Left ventricle myocardium inferior (tissue), 1 donor: ENCODE measurements at regions not wholly inside any gene's neighbourhood (a gene's known extent, or its start where the extent isn't known, plus 50 kb on each side); places are given as distances from the start of the nearest gene placed in this dataset.
"Not testable (repeated sequence)": the region's sequence is repeated elsewhere in the genome, so short reads cannot be mapped to it uniquely, and the experiment has no call there.

Experiments
- DNase-seq: peaks from one replicate; pipeline ENCODE4 v3.0.0-alpha.2; 2020
- H3K27ac ChIP-seq: fragments of 200-600 bp; replicated peaks from 2 replicates; pipeline ENCODE4 v1.8.0; 2021
- H3K27me3 ChIP-seq: fragments of 200-600 bp; 2 replicates; pipeline ENCODE4 v1.8.0; 2021; ENCODE audit warnings: low read depth
- H3K36me3 ChIP-seq: fragments of 200-600 bp; 2 replicates; pipeline ENCODE4 v1.8.0; 2021
- H3K4me1 ChIP-seq: fragments of 200-600 bp; 2 replicates; pipeline ENCODE4 v1.8.0; 2021
- H3K4me3 ChIP-seq: fragments of 200-600 bp; 2 replicates; pipeline ENCODE4 v1.8.0; 2021; ENCODE audit warnings: mild to moderate bottlenecking, moderate library complexity
- H3K9me3 ChIP-seq: fragments of 200-600 bp; replicated peaks from 2 replicates; pipeline ENCODE4 v1.8.0; 2021
- CTCF ChIP-seq: fragments of 200-600 bp; IDR thresholded peaks from 2 replicates; pipeline ENCODE4 v1.8.0; 2021; ENCODE audit warnings: antibody characterized with exemption, mild to moderate bottlenecking, borderline replicate concordance
- intact Hi-C: fragments of 100-400 bp; cut with micrococcal nuclease; formaldehyde crosslinking; loops from one replicate; pipeline ENCODE4 v1.11.0; 2022
- donor health status: DM: no; HTN: yes; CAD: no; lungs with severe emphysema.

- H3K27ac ChIP-seq = no peak overlapping the region
- H3K4me1 ChIP-seq = no peaks in the 10 kb centered on the region
- H3K27me3 ChIP-seq = no peaks in the 10 kb centered on the region
- intact Hi-C loops = no loop called here
- DNase-seq = no peak
- peaks cover 32% of the 10 kb centered on the region for H3K9me3 ChIP-seq
- no peaks in the 10 kb centered on the region for H3K36me3 ChIP-seq
- H3K4me3 ChIP-seq = no peak overlapping the region
- no peak for TF ChIP-seq CTCF
Measured at GRCh38 chr5:109550077-109550476, 139.7 kb upstream of the MAN2A1 start.

DNA sequence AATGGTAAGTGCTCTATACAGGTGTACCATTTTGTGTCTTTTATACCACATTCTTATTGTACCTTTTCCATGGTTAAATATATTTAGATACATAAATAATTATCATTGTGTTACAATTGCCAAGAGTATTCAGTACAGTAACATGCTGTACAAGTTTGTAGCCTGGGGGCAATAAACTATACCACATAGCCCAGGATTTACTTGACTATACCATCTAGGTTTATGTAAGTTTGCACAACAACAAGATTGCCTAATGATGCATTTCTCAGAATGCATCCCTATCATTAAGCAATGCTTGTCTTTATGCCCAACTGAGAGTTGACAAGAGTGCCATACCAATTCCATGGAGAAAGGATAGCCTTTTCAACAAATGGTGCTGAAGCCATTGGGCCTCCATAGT lies 136.7 kb upstream of the PJA2 start:
- H3K27me3 ChIP-seq = no peaks in the 10 kb centered on the region
- no peak for TF ChIP-seq CTCF
- no peaks in the 10 kb centered on the region for H3K4me1 ChIP-seq
- no peak for DNase-seq
- no peak overlapping the region for H3K4me3 ChIP-seq
- H3K9me3 ChIP-seq = peaks cover 23% of the 10 kb centered on the region
- H3K27ac ChIP-seq = no peak overlapping the region
- intact Hi-C loops = no loop called here
- no peaks in the 10 kb centered on the region for H3K36me3 ChIP-seq

GRCh38 chr5:109544873-109545272 lies 135.1 kb upstream of the PJA2 start:
- H3K27ac ChIP-seq, H3K4me3 ChIP-seq, H3K4me1 ChIP-seq, intact Hi-C loops, H3K36me3 ChIP-seq, DNase-seq, H3K27me3 ChIP-seq: not testable (repeated sequence)
- peaks cover 20% of the 10 kb centered on the region for H3K9me3 ChIP-seq

- H3K4me1 ChIP-seq, H3K36me3 ChIP-seq, H3K27me3 ChIP-seq, H3K27ac ChIP-seq, H3K4me3 ChIP-seq, DNase-seq, intact Hi-C loops: not testable (repeated sequence)
- peaks cover 23% of the 10 kb centered on the region for H3K9me3 ChIP-seq
Measured at GRCh38 chr5:109538692-109539091, 128.9 kb upstream of the PJA2 start.

DNA sequence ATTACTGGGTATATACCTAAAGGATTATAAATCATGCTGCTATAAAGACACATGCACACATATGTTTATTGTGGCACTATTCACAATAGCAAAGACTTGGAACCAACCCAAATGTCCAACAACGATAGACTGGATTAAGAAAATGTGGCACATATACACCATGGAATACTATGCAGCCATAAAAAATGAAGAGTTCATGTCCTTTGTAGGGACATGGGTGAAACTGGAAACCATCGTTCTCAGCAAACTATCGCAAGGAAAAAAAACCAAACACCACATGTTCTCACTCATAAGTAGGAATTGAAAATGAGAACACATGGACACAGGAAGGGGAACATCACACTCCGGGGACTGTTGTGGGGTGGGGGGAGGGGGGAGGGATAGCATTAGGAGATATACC lies 125.3 kb upstream of the PJA2 start:
- H3K27ac ChIP-seq, H3K4me1 ChIP-seq, intact Hi-C loops, H3K4me3 ChIP-seq, H3K27me3 ChIP-seq, H3K9me3 ChIP-seq, DNase-seq, H3K36me3 ChIP-seq: not testable (repeated sequence)

- no peaks in the 10 kb centered on the region for H3K4me1 ChIP-seq
- H3K27me3 ChIP-seq = no peaks in the 10 kb centered on the region
- no peaks in the 10 kb centered on the region for H3K36me3 ChIP-seq
- intact Hi-C loops = no loop called here
- TF ChIP-seq CTCF = no peak
- H3K9me3 ChIP-seq = peaks cover 3% of the 10 kb centered on the region
- no peak overlapping the region for H3K27ac ChIP-seq
- no peak for DNase-seq
- H3K4me3 ChIP-seq = no peak overlapping the region
Measured at GRCh38 chr5:109533751-109534272, 124.0 kb upstream of the PJA2 start.

GRCh38 chr5:109532773-109533364 lies 123.1 kb upstream of the PJA2 start:
- no peak for TF ChIP-seq CTCF
- intact Hi-C loops = no loop called here
- Histone ChIP-seq H3K4me3 (no peak overlapping the region), H3K27me3 (no peaks in the 10 kb centered on the region), H3K27ac (no peak overlapping the region), H3K9me3 (no peaks in the 10 kb centered on the region), H3K36me3 (no peaks in the 10 kb centered on the region), H3K4me1 (no peaks in the 10 kb centered on the region)
- DNase-seq = no peak
